Caco-2 (cell line): ENCODE measurements at regions not wholly inside any gene's neighbourhood (a gene's known extent, or its start where the extent isn't known, plus 50 kb on each side); places are given as distances from the start of the nearest gene placed in this dataset.

Experiments
- BruUV-seq: library from RNA; stranded (reverse); fragments of 400-500 nt; replicated peaks from 2 replicates; lab custom pipeline; 2021; lab: Mats Ljungman, UMichigan
- CTCF ChIA-PET: fragments of 300-600 bp; sonication (Branson Sonifier 250); formaldehyde crosslinking; loops from one replicate; lab custom pipeline; 2022; ENCODE audit warnings: antibody characterized with exemption; lab: Charles Lee
- POLR2A ChIA-PET: fragments of 300-600 bp; sonication (Branson Sonifier 250); formaldehyde crosslinking; loops from one replicate; lab custom pipeline; 2022; ENCODE audit warnings: antibody characterized with exemption; lab: Charles Lee
- DNase-seq, 2 experiments: peaks; one replicate each; pipeline versions ENCODE4 v3.0.0 to v3.0.0-alpha.2; 2020 to 2022
- H3K27me3 ChIP-seq: replicated peaks from 2 replicates; pipeline ENCODE4 v1.6.0; 2011; ENCODE audit warnings: low read length; ENCODE audit not compliant: control insufficient read depth, insufficient read depth
- H3K36me3 ChIP-seq: 2 replicates; pipeline ENCODE4 v1.5.1; 2011; ENCODE audit warnings: low read length; ENCODE audit not compliant: control insufficient read depth, insufficient read depth
- H3K4me1 ChIP-seq: fragments of 250-450 bp; sonication (Bioruptor Pico); 2 replicates; pipeline ENCODE4 v1.5.1; 2020; ENCODE audit warnings: mild to moderate bottlenecking
- H3K4me3 ChIP-seq: 2 replicates; pipeline ENCODE4 v1.5.1; 2011; ENCODE audit warnings: low read depth, mild to moderate bottlenecking, control low read depth, low read length
- H3K9me3 ChIP-seq: fragments of 250-450 bp; sonication (Bioruptor Pico); 2 replicates; pipeline ENCODE4 v1.5.1; 2020; ENCODE audit warnings: mild to moderate bottlenecking, moderate library complexity
- H3K27ac Mint-ChIP-seq: one replicate; pipeline ENCODE4 v1.8.0; 2022; ENCODE audit warnings: mixed read lengths; ENCODE audit not compliant: unreplicated experiment
- H3K27me3 Mint-ChIP-seq: one replicate; pipeline ENCODE4 v1.8.0; 2022; ENCODE audit warnings: mixed read lengths; ENCODE audit not compliant: insufficient read depth, unreplicated experiment
- H3K36me3 Mint-ChIP-seq: one replicate; pipeline ENCODE4 v1.8.0; 2022; ENCODE audit warnings: mild to moderate bottlenecking, mixed read lengths; ENCODE audit not compliant: insufficient read depth, unreplicated experiment
- H3K4me1 Mint-ChIP-seq: one replicate; pipeline ENCODE4 v1.8.0; 2022; ENCODE audit warnings: low read depth, mixed read lengths; ENCODE audit not compliant: unreplicated experiment
- H3K4me3 Mint-ChIP-seq: one replicate; pipeline ENCODE4 v1.8.0; 2022; ENCODE audit warnings: mild to moderate bottlenecking, moderate library complexity, mixed read lengths; ENCODE audit not compliant: unreplicated experiment
- H3K9me3 Mint-ChIP-seq: one replicate; pipeline ENCODE4 v1.8.0; 2022; ENCODE audit warnings: mixed read lengths; ENCODE audit not compliant: unreplicated experiment
- CTCF ChIP-seq, 2 experiments: fragments of 200-600 bp in 1 of 2; IDR thresholded peaks; 1 replicate in 1 of 2; 2 replicates in 1 of 2; pipeline versions ENCODE4 v1.5.1 to v1.8.0; 2011 to 2022; ENCODE audit warnings: antibody characterized with exemption in 1 of 2, control low read depth in 1 of 2, inconsistent platforms in 1 of 2, low read depth in 1 of 2, low read length in 1 of 2, mild to moderate bottlenecking in 1 of 2, moderate library complexity in 1 of 2; ENCODE audit not compliant: insufficient read depth in 1 of 2, severe bottlenecking in 1 of 2, unreplicated experiment in 1 of 2
- intact Hi-C: fragments of 100-400 bp; cut with micrococcal nuclease; formaldehyde crosslinking; loops from one replicate; pipeline ENCODE4 v1.10.0; 2022; ENCODE audit not compliant: unreplicated experiment

GRCh38 chr12:126636821-126637220 lies 1571.6 kb downstream of the AACS start:
- Histone ChIP-seq H3K4me1 (no peaks in the 10 kb centered on the region), H3K9me3 (no peaks in the 10 kb centered on the region), H3K27me3 (no peaks in the 10 kb centered on the region), H3K36me3 (no peaks in the 10 kb centered on the region), H3K4me3 (no peak overlapping the region)
- Mint-ChIP-seq H3K9me3 (peaks cover 15% of the 10 kb centered on the region), H3K27me3 (no peaks in the 10 kb centered on the region), H3K27ac (no peak overlapping the region), H3K4me1 (no peaks in the 10 kb centered on the region), H3K36me3 (no peaks in the 10 kb centered on the region), H3K4me3 (no peak overlapping the region)
- POLR2A ChIA-PET: no interaction called here
- no peak for DNase-seq
- no peak for TF ChIP-seq CTCF (IDR thresholded peaks at IDR 0.05; ENCODE audit: insufficient read depth in 1 of 2, low read depth in 1 of 2, low read length in 1 of 2, severe bottlenecking in 1 of 2, unreplicated experiment in 1 of 2)
- intact Hi-C loops: no loop called here
- no TSS peak for BruUV-seq
- CTCF ChIA-PET: no interaction called here

GRCh38 chr12:126644236-126645020 lies 1579.2 kb downstream of the AACS start:
- Mint-ChIP-seq H3K27me3 (no peaks in the 10 kb centered on the region), H3K9me3 (peaks cover 32% of the 10 kb centered on the region), H3K4me3 (no peak overlapping the region), H3K4me1 (no peaks in the 10 kb centered on the region), H3K36me3 (no peaks in the 10 kb centered on the region), H3K27ac (no peak overlapping the region)
- no peaks in the 10 kb centered on the region for H3K27me3 ChIP-seq
- ChIA-PET POLR2A (no interaction called here), CTCF (no interaction called here)
- no peaks in the 10 kb centered on the region for H3K4me1 ChIP-seq
- no peak for TF ChIP-seq CTCF (IDR thresholded peaks at IDR 0.05; ENCODE audit: insufficient read depth in 1 of 2, low read depth in 1 of 2, low read length in 1 of 2, severe bottlenecking in 1 of 2, unreplicated experiment in 1 of 2)
- H3K9me3 ChIP-seq: no peaks in the 10 kb centered on the region
- no peaks in the 10 kb centered on the region for H3K36me3 ChIP-seq
- intact Hi-C loops: no loop called here
- no peak overlapping the region for H3K4me3 ChIP-seq
- DNase-seq: no peak
- no TSS peak for BruUV-seq

GRCh38 chr12:126648074-126648473 lies 1582.8 kb downstream of the AACS start:
- ChIA-PET POLR2A (no interaction called here), CTCF (no interaction called here)
- H3K36me3 ChIP-seq: no peaks in the 10 kb centered on the region
- no TSS peak for BruUV-seq
- Mint-ChIP-seq H3K4me3 (no peak overlapping the region), H3K36me3 (no peaks in the 10 kb centered on the region), H3K27me3 (no peaks in the 10 kb centered on the region), H3K9me3 (peaks cover 11% of the 10 kb centered on the region), H3K27ac (no peak overlapping the region), H3K4me1 (no peaks in the 10 kb centered on the region)
- no peak for TF ChIP-seq CTCF (IDR thresholded peaks at IDR 0.05; ENCODE audit: insufficient read depth in 1 of 2, low read depth in 1 of 2, low read length in 1 of 2, severe bottlenecking in 1 of 2, unreplicated experiment in 1 of 2)
- H3K4me3 ChIP-seq: no peak overlapping the region
- no peaks in the 10 kb centered on the region for H3K9me3 ChIP-seq
- no peaks in the 10 kb centered on the region for H3K27me3 ChIP-seq
- H3K4me1 ChIP-seq: no peaks in the 10 kb centered on the region
- intact Hi-C loops: no loop called here
- no peak for DNase-seq
